Stimulated activated CD8-positive, alpha-beta memory T cell treated with anti-CD3 and anti-CD28 coated beads, Interleukin-4, amount 100 ng/mL, for 1 hour (primary cell): ENCODE measurements at regions not wholly inside any gene's neighbourhood (a gene's known extent, or its start where the extent isn't known, plus 50 kb on each side); places are given as distances from the start of the nearest gene placed in this dataset.
"Not testable (repeated sequence)": the region's sequence is repeated elsewhere in the genome, so short reads cannot be mapped to it uniquely, and the experiment has no call there.

Experiments
- DNase-seq, 2 donors: peaks; one replicate each; pipeline ENCODE4 v3.0.0-alpha.2; 2020; ENCODE audit warnings: low read depth in 2 of 2, low spot score in 1 of 2

GRCh38 chr1:38512789-38513188 lies 346.8 kb downstream of the RRAGC start:
- DNase-seq = no peak

GRCh38 chr1:38512024-38512767 lies 347.4 kb downstream of the RRAGC start:
- no peak for DNase-seq

- DNase-seq = no peak
Observed at GRCh38 chr1:38508232-38508631, 351.3 kb downstream of the RRAGC start.

DNA sequence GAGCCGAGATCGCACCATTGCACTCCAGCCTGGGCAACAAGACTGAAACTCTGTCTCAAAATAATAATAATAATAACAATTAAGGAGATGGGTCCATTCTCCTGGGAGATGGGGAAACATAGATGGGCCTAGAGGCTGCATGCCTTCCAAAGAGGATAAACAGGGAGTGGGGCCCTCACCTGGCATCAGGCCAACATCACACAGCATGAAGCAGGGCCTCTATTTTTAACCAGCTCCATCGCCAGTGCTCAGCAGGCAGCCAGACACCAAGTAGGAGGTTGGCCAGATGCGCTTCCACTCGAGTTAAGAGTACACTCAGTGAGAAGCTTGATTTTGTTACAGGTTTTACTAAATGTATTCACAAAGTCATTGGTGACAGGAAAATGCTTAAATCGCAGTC lies 352.0 kb downstream of the RRAGC start:
- DNase-seq = no peak

- DNase-seq = no peak
Observed at GRCh38 chr1:38505944-38506343, 353.6 kb downstream of the RRAGC start.

- no peak for DNase-seq
Observed at GRCh38 chr1:38502758-38503157, 356.8 kb downstream of the RRAGC start.

- DNase-seq = no peak
Observed at GRCh38 chr1:38500891-38501290, 358.7 kb downstream of the RRAGC start.

- no peak for DNase-seq
Observed at GRCh38 chr1:38500352-38500751, 359.2 kb downstream of the RRAGC start.

- DNase-seq = no peak
Observed at GRCh38 chr1:38498686-38499085, 360.9 kb downstream of the RRAGC start.

DNA sequence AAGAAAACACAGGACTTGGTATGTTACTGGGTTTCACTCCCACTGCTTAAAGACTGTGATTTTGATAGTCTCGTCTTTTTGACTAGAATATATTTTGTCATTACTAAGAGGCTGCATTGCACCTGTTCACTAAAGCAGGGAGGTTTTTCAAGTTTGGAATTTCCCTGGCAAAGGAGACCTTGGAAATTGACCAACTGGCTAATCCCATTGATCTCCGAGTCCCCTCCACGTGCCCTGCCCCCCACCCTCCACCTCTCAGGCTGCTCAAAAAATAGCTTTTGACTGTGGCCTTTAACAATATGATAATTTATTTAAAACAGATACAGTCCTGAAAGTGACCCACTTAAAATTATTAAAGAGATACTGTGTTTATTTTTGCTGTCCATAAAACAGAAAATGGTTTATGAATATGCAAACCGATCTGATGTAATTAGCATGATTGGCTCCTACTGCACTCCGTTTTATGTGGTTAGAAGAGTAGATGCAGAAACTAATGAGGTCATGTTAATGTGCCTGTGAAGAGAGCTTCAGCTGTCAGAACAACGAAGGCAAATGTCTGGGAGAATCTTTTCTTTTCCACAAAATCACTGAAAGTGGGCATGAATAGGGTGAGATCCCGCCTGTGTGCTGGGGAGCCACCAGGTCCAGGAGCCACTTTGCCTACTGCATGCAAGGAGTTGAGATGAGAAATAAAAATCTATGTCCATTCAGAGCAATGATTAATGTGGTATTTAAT lies 361.5 kb downstream of the RRAGC start:
- no peak for DNase-seq

- DNase-seq = not testable (repeated sequence)
Observed at GRCh38 chr1:38493306-38493705, 366.3 kb downstream of the RRAGC start.

GRCh38 chr1:38489844-38490270 lies 369.7 kb downstream of the RRAGC start:
- DNase-seq = no peak

- DNase-seq = no peak
Observed at GRCh38 chr1:38488162-38488898, 371.2 kb downstream of the RRAGC start.

DNA sequence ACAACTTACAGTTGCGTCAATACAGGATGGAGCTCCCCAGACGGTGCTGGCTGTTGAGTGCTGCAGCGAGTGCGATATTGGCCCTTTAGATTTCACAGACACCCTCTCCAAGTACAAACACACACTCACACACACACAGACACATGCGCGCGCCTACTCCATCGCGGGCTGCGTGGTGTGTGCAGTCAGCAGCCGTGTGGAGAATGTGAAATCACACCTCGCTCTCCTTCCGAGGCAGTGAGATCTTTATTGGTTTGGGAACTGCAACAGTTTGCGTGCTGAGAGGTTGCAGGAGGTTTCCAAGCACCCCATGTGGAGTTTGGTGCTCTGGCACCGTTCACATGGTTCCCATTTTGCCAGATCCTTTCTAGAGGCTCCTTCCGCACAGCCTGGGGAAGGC lies 372.2 kb downstream of the RRAGC start:
- no peak for DNase-seq

- no peak for DNase-seq
Observed at GRCh38 chr1:38486085-38486484, 373.5 kb downstream of the RRAGC start.

GRCh38 chr1:38481871-38482826 lies 377.4 kb downstream of the RRAGC start:
- DNase-seq = no peak

- DNase-seq = not testable (repeated sequence)
Observed at GRCh38 chr1:38479662-38480061, 379.9 kb downstream of the RRAGC start.

DNA sequence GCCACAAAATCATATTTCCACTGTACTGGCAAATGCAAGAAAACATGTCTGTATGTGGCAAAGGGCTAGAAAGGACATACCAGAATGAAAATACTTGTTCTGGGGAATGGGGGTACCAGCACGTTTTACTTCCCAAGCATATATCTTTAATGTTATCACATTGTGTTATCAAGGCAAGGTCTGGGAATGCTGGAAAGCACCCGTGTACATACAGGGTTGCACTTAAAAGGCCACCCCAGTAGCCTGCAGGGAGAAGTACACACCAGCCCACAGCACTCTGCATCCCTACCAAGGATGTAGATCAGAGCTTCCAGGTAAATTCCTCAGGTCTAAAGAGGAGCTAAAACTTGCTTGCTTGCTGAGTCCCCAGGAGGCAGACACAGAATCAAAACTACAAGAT lies 381.8 kb downstream of the RRAGC start:
- DNase-seq = no peak

DNA sequence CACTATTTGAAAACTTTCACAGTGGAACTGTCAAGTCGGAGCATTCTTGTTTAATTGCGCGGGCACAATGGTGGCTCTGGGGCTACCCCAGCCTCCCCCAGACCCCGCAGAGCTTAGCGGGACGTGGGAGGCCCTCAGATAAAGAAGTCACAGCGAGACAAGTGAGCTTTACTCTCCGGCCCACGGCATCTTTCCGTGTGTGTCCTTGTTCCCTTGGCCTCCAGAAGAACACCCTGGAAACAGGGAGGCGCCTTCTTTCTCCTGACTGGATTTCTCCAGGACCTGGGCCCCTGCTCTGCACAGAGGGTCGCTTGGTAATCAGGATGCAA lies 382.8 kb downstream of the RRAGC start:
- DNase-seq = no peak

DNA sequence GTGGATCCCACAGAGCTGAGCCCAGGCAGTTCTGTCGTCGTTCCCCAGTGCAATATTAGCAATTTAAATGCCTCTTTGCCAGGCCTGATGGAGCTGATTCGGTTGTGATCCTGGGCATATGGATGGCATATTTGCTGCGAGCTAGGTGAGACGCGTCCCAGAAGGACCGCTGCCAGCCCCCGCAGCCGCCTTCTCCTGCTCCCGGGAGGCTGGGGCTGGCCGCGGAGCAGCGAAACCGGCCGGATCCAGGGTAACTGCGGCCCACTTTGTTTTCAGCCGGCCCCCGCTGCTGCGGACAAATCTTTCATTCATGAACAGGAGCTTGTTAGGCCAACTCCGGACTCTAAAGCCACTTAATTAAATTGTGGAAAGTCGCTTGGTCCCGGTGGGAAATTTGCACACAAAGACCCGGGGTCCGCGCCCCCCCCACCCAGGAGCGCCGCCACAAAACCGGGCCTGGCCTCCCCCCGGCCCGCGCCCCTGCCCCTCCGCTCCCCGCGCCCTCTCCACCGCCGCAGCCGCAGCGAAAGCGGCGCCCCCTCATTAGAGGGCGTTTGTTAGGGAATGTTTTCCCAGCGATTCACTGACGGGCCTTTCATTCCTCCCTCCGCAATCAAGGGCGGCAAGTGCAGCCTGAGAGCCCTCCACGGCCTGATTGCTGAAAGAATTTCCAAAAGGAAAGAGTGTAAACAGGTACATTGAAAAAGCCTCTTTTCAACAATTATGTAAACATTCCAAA lies 383.3 kb downstream of the RRAGC start:
- no peak for DNase-seq
